Posterior vena cava (tissue), 2 donors: ENCODE measurements at regions not wholly inside any gene's neighbourhood (a gene's known extent, or its start where the extent isn't known, plus 50 kb on each side); places are given as distances from the start of the nearest gene placed in this dataset.
A peak's percentile ranks its signal among the peaks of the same experiment; 100 is the strongest.
"Not testable (repeated sequence)": the region's sequence is repeated elsewhere in the genome, so short reads cannot be mapped to it uniquely, and the experiment has no call there.

Experiments used
- DNase-seq: peaks from one replicate; pipeline ENCODE4 v3.0.0-alpha.2; 2020; ENCODE audit warnings: low spot score
- intact Hi-C, 2 donors: fragments of 100-400 bp; cut with DNase I; formaldehyde crosslinking; loops; one replicate each; pipeline versions ENCODE4 v1.14.1 to v1.14.2; 2022 to 2023
- donor health status: DM: yes; HTN: yes; CAD: no.
- donor health status: DM: yes; HTN: yes; CAD: no.

- intact Hi-C loops, result no loop called here
Observed at GRCh38 chr5:120160124-120160895, 303.8 kb upstream of the PRR16 start.

GRCh38 chr5:120162321-120162720, 301.8 kb upstream of the PRR16 start:
- intact Hi-C loops, result no loop called here
- no peak for DNase-seq

More at GRCh38 chr5:120160124-120160895, 303.8 kb upstream of the PRR16 start:
- DNase-seq, result no peak

- intact Hi-C loops, result no loop called here
- DNase-seq, result no peak
Observed at GRCh38 chr5:120164037-120164436, 300.1 kb upstream of the PRR16 start.

GRCh38 chr5:120164986-120165385, 299.1 kb upstream of the PRR16 start:
- intact Hi-C loops, result no loop called here
- no peak for DNase-seq

- DNase-seq, result no peak
- intact Hi-C loops, result no loop called here
Observed at GRCh38 chr5:120173125-120173524, 291.0 kb upstream of the PRR16 start.

- intact Hi-C loops, result no loop called here
- peak; percentile 48 for DNase-seq
Observed at GRCh38 chr5:120174089-120174488, 290.0 kb upstream of the PRR16 start.

- intact Hi-C loops, DNase-seq: not testable (repeated sequence)
Observed at GRCh38 chr5:120181238-120181637, 282.9 kb upstream of the PRR16 start.

- intact Hi-C loops, DNase-seq: not testable (repeated sequence)
Observed at GRCh38 chr5:120194650-120195049, 269.4 kb upstream of the PRR16 start.

GRCh38 chr5:120199559-120199958, 264.5 kb upstream of the PRR16 start:
- intact Hi-C loops, result no loop called here

GRCh38 chr5:120207129-120207528, 257.0 kb upstream of the PRR16 start:
- DNase-seq, result no peak
- intact Hi-C loops, result no loop called here

More at GRCh38 chr5:120199559-120199958, 264.5 kb upstream of the PRR16 start:
- DNase-seq, result no peak

GRCh38 chr5:120217001-120217400, 247.1 kb upstream of the PRR16 start:
- intact Hi-C loops, result no loop called here
- no peak for DNase-seq

GRCh38 chr5:120219988-120220387, 244.1 kb upstream of the PRR16 start:
- no peak for DNase-seq
- intact Hi-C loops, result no loop called here

GRCh38 chr5:120225524-120225923, 238.6 kb upstream of the PRR16 start:
- no peak for DNase-seq
- intact Hi-C loops, result no loop called here

- intact Hi-C loops, result no loop called here
- DNase-seq, result no peak
Observed at GRCh38 chr5:120228262-120229031, 235.7 kb upstream of the PRR16 start.

- DNase-seq, result no peak
- intact Hi-C loops, result no loop called here
Observed at GRCh38 chr5:120229036-120229435, 235.1 kb upstream of the PRR16 start.

GRCh38 chr5:120231563-120231962, 232.5 kb upstream of the PRR16 start:
- no peak for DNase-seq
- intact Hi-C loops, result no loop called here

- intact Hi-C loops, result no loop called here
- no peak for DNase-seq
Observed at GRCh38 chr5:120236360-120236759, 227.7 kb upstream of the PRR16 start.

GRCh38 chr5:120239086-120239485, 225.0 kb upstream of the PRR16 start:
- intact Hi-C loops, result no loop called here

GRCh38 chr5:120240706-120241105, 223.4 kb upstream of the PRR16 start:
- DNase-seq, result no peak
- intact Hi-C loops, result no loop called here

More at GRCh38 chr5:120239086-120239485, 225.0 kb upstream of the PRR16 start:
- DNase-seq, result no peak

- no peak for DNase-seq
- intact Hi-C loops, result no loop called here
Observed at GRCh38 chr5:120241400-120241799, 222.7 kb upstream of the PRR16 start.

GRCh38 chr5:120251898-120252297, 212.2 kb upstream of the PRR16 start:
- no peak for DNase-seq

More at GRCh38 chr5:120251898-120252297, 212.2 kb upstream of the PRR16 start:
- intact Hi-C loops, result no loop called here
